SK-N-SH (cell line): ENCODE measurements at regions not wholly inside any gene's neighbourhood (a gene's known extent, or its start where the extent isn't known, plus 50 kb on each side); places are given as distances from the start of the nearest gene placed in this dataset.
A peak's percentile ranks its signal among the peaks of the same experiment; 100 is the strongest.

ENCODE experiments used
- CTCF ChIA-PET: fragments of 300-600, 350-600 bp; formaldehyde crosslinking; extraction: SDS; loops from one replicate; lab custom pipeline; 2021; lab: Yijun Ruan, JAX
- POLR2A ChIA-PET: fragments of 350-600 bp; sonication (Branson Sonifier 250); formaldehyde crosslinking; extraction: SDS; loops from one replicate; lab custom pipeline; 2020; ENCODE audit warnings: antibody characterized with exemption, inconsistent platforms; lab: Yijun Ruan, JAX
- DNase-seq: peaks from one replicate; pipeline ENCODE4 v3.0.0; 2012
- H2AFZ ChIP-seq: fragments of 200-600 bp; sonication (generic); 2 replicates; pipeline ENCODE4 v1.8.1; 2016; ENCODE audit warnings: antibody characterized with exemption, mild to moderate bottlenecking, low read depth
- H3F3A ChIP-seq: fragments of 200-600 bp; sonication (generic); replicated peaks from 2 replicates; pipeline ENCODE3; 2016; ENCODE audit warnings: antibody characterized with exemption, mild to moderate bottlenecking; ENCODE audit not compliant: insufficient read depth
- H3K27ac ChIP-seq, 2 experiments: fragments of 200-500 bp in 1 of 2; fragments of 200-600 bp in 1 of 2; sonication (Bioruptor generic) in 1 of 2; sonication (generic), shearing (Covaris generic) in 1 of 2; 2 replicates each; pipeline versions ENCODE4 v1.5.1 to v1.6.1; 2014 to 2016; ENCODE audit warnings: low read depth in 2 of 2, inconsistent platforms in 1 of 2, low read length in 1 of 2, mild to moderate bottlenecking in 1 of 2, mixed read lengths in 1 of 2
- H3K27me3 ChIP-seq: fragments of 200-600 bp; sonication (generic), shearing (Covaris generic); 2 replicates; pipeline ENCODE4 v1.6.1; 2016; ENCODE audit warnings: mixed run types; ENCODE audit not compliant: insufficient read depth
- H3K36me3 ChIP-seq, 2 experiments: fragments of 200-500 bp in 1 of 2; fragments of 200-600 bp in 1 of 2; sonication (Bioruptor generic) in 1 of 2; sonication (generic) in 1 of 2; replicated peaks in 1 of 2; 2 replicates each; pipeline versions ENCODE3 to v1.5.1; 2014 to 2016; ENCODE audit warnings: low read length in 1 of 2, mild to moderate bottlenecking in 1 of 2; ENCODE audit not compliant: insufficient read depth in 2 of 2, control insufficient read depth in 1 of 2
- H3K4me1 ChIP-seq, 2 experiments: fragments of 200-500 bp in 1 of 2; fragments of 200-600 bp in 1 of 2; sonication (Bioruptor generic) in 1 of 2; sonication (generic), shearing (Covaris generic) in 1 of 2; 2 replicates each; pipeline versions ENCODE4 v1.5.1 to v1.6.1; 2014 to 2016; ENCODE audit warnings: low read depth in 1 of 2, low read length in 1 of 2, mixed run types in 1 of 2; ENCODE audit not compliant: insufficient read depth in 2 of 2, control insufficient read depth in 1 of 2
- H3K4me2 ChIP-seq: fragments of 200-600 bp; sonication (generic), shearing (Covaris generic); 2 replicates; pipeline ENCODE4 v1.6.1; 2017; ENCODE audit warnings: mixed run types
- H3K4me3 ChIP-seq, 2 experiments: fragments of 200-500 bp in 1 of 2; fragments of 200-600 bp in 1 of 2; sonication (Bioruptor generic) in 1 of 2; sonication (generic), shearing (Covaris generic) in 1 of 2; 2 replicates each; pipeline versions ENCODE4 v1.5.1 to v1.8.1; 2014 to 2016; ENCODE audit warnings: low read depth in 2 of 2, inconsistent platforms in 1 of 2, low read length in 1 of 2, mild to moderate bottlenecking in 1 of 2, mixed read lengths in 1 of 2, moderate library complexity in 1 of 2
- H3K79me2 ChIP-seq: fragments of 200-600 bp; sonication (generic); 2 replicates; pipeline ENCODE4 v1.8.1; 2017; ENCODE audit warnings: mild to moderate bottlenecking; ENCODE audit not compliant: insufficient read depth
- H3K9ac ChIP-seq: fragments of 200-600 bp; sonication (generic); 2 replicates; pipeline ENCODE4 v1.6.1; 2017; ENCODE audit warnings: mixed run types
- H3K9me2 ChIP-seq: fragments of 200-600 bp; sonication (generic); 2 replicates; pipeline ENCODE4 v1.6.1; 2017; ENCODE audit warnings: mixed run types
- H3K9me3 ChIP-seq: fragments of 200-600 bp; sonication (generic); 2 replicates; pipeline ENCODE4 v1.6.1; 2017; ENCODE audit warnings: mixed run types, mild to moderate bottlenecking, moderate library complexity
- H4K20me1 ChIP-seq: fragments of 200-600 bp; sonication (generic); 2 replicates; pipeline ENCODE4 v1.6.1; 2017; ENCODE audit warnings: mild to moderate bottlenecking, mixed run types; ENCODE audit not compliant: insufficient read depth
- CHD2 ChIP-seq: fragments of 150-350 bp; IDR thresholded peaks from 2 replicates; pipeline ENCODE4 v1.6.1; 2018; ENCODE audit warnings: low read length; ENCODE audit not compliant: partially characterized antibody
- ELF1 ChIP-seq: IDR thresholded peaks from 2 replicates; pipeline ENCODE4 v1.4.0; 2012
- EP300 ChIP-seq, 2 experiments: IDR thresholded peaks; 2 replicates each; pipeline versions ENCODE4 v1.4.0 to v1.6.1; 2012; ENCODE audit warnings: borderline replicate concordance in 1 of 2, low read depth in 1 of 2, low read length in 1 of 2
- FOXJ3 ChIP-seq: sonication (generic); formaldehyde crosslinking; IDR thresholded peaks from 2 replicates; pipeline ENCODE4 v1.5.1; 2020; ENCODE audit warnings: mild to moderate bottlenecking, missing genetic modification reagents
- FOXM1 ChIP-seq: IDR thresholded peaks from 2 replicates; pipeline ENCODE4 v1.4.0; 2012; ENCODE audit warnings: low read depth, mild to moderate bottlenecking
- GABPA ChIP-seq: IDR thresholded peaks from 2 replicates; pipeline ENCODE4 v1.4.0; 2012; ENCODE audit warnings: low read depth, mild to moderate bottlenecking
- GATA2 ChIP-seq: sonication (generic); formaldehyde crosslinking; IDR thresholded peaks from 2 replicates; pipeline ENCODE4 v1.5.0; 2020; ENCODE audit warnings: mild to moderate bottlenecking, missing genetic modification reagents
- MEF2A ChIP-seq: IDR thresholded peaks from 2 replicates; pipeline ENCODE4 v1.4.0; 2012; ENCODE audit warnings: low read depth, borderline replicate concordance
- NFIC ChIP-seq: IDR thresholded peaks from 2 replicates; pipeline ENCODE4 v1.4.0; 2012; ENCODE audit warnings: borderline replicate concordance
- NRF1 ChIP-seq: IDR thresholded peaks from 2 replicates; pipeline ENCODE4 v1.6.1; 2012; ENCODE audit warnings: low read depth, mild to moderate bottlenecking, low read length
- RAD21 ChIP-seq: IDR thresholded peaks from 2 replicates; pipeline ENCODE4 v1.6.1; 2012; ENCODE audit warnings: mild to moderate bottlenecking, low read length
- SIN3A ChIP-seq: IDR thresholded peaks from 2 replicates; pipeline ENCODE4 v1.6.1; 2012; ENCODE audit warnings: low read depth, mild to moderate bottlenecking, low read length, moderate library complexity, borderline replicate concordance
- SMC3 ChIP-seq: IDR thresholded peaks from 2 replicates; pipeline ENCODE4 v1.6.1; 2012; ENCODE audit warnings: low read depth, low read length, improper control_type of control experiment
- TCF12 ChIP-seq: IDR thresholded peaks from 2 replicates; pipeline ENCODE4 v1.4.0; 2012
- TEAD4 ChIP-seq: IDR thresholded peaks from 2 replicates; pipeline ENCODE4 v1.4.0; 2012; ENCODE audit warnings: mild to moderate bottlenecking, borderline replicate concordance; ENCODE audit not compliant: insufficient read depth
- YY1 ChIP-seq: IDR thresholded peaks from 2 replicates; pipeline ENCODE4 v1.4.0; 2012; ENCODE audit warnings: low read depth, mild to moderate bottlenecking
- WGBS: methylation state at CpG from one replicate; pipeline ENCODE4 v1.1.6; 2017; ENCODE audit warnings: low lambda C conversion rate; 5-methylcytosine and 5-hydroxymethylcytosine counted together
- TF ChIP-seq, protein P1 (sequence below): fragments of 200-600 bp; sonication (generic); IDR thresholded peaks from 2 replicates; pipeline ENCODE4 v1.6.1; 2017; ENCODE audit warnings: antibody characterized with exemption, mild to moderate bottlenecking, moderate library complexity
- TF ChIP-seq, protein P2 (sequence below): IDR thresholded peaks from 2 replicates; pipeline ENCODE4 v1.4.0; 2012; ENCODE audit warnings: low read depth
- TF ChIP-seq, protein P3 (sequence below): fragments of 150-350 bp; IDR thresholded peaks from 2 replicates; pipeline ENCODE4 v1.6.1; 2017; ENCODE audit warnings: antibody characterized with exemption, low read length, low read depth, borderline replicate concordance

DNA sequence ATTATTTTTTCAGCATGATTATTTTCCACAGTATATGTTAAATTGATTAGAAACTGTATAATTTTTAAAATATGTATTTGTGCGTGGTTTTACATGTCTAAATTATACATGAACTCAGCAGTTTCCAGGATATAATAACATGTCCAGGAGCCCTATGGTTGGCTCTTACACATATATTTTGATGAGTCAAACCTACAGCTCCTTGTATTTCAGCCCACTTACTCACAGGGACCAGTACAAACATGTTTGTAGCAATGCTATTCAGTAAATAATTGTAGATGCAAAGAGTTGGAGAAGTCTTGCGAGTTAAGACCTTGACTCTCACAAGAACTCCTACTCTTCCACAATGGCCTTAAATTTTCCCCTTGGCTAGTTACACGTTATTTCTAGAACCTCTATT, 107.2 kb upstream of the SASH1 start:
- no peaks in the 10 kb centered on the region for H3K9me3 ChIP-seq
- no peaks in the 10 kb centered on the region for H3K27me3 ChIP-seq
- TF ChIP-seq NFIC (no peak), YY1 (no peak), NRF1 (no peak), TCF12 (no peak), FOXM1 (no peak), SMC3 (no peak), EP300 (IDR thresholded peaks at IDR 0.05; ENCODE audit: borderline replicate concordance in 1 of 2, low read depth in 1 of 2, low read length in 1 of 2) (no peak), MEF2A (no peak), TEAD4 (no peak), RAD21 (no peak), ELF1 (no peak), GABPA (no peak), SIN3A (no peak), FOXJ3 (CRISPR knock-in tag) (no peak), GATA2 (CRISPR knock-in tag) (no peak), CHD2 (no peak)
- TF ChIP-seq, protein P1, sequence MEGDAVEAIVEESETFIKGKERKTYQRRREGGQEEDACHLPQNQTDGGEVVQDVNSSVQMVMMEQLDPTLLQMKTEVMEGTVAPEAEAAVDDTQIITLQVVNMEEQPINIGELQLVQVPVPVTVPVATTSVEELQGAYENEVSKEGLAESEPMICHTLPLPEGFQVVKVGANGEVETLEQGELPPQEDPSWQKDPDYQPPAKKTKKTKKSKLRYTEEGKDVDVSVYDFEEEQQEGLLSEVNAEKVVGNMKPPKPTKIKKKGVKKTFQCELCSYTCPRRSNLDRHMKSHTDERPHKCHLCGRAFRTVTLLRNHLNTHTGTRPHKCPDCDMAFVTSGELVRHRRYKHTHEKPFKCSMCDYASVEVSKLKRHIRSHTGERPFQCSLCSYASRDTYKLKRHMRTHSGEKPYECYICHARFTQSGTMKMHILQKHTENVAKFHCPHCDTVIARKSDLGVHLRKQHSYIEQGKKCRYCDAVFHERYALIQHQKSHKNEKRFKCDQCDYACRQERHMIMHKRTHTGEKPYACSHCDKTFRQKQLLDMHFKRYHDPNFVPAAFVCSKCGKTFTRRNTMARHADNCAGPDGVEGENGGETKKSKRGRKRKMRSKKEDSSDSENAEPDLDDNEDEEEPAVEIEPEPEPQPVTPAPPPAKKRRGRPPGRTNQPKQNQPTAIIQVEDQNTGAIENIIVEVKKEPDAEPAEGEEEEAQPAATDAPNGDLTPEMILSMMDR, result no peak
- TF ChIP-seq, protein P2, sequence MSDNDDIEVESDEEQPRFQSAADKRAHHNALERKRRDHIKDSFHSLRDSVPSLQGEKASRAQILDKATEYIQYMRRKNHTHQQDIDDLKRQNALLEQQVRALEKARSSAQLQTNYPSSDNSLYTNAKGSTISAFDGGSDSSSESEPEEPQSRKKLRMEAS, result no peak
- TF ChIP-seq, protein P3, sequence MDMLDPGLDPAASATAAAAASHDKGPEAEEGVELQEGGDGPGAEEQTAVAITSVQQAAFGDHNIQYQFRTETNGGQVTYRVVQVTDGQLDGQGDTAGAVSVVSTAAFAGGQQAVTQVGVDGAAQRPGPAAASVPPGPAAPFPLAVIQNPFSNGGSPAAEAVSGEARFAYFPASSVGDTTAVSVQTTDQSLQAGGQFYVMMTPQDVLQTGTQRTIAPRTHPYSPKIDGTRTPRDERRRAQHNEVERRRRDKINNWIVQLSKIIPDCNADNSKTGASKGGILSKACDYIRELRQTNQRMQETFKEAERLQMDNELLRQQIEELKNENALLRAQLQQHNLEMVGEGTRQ, result no peak
- ChIA-PET POLR2A (no interaction called here), CTCF (no interaction called here)
- H3K9me2 ChIP-seq, result no peaks in the 10 kb centered on the region
- H3F3A ChIP-seq, result peaks cover 34% of the 10 kb centered on the region
- H3K79me2 ChIP-seq, result no peaks in the 10 kb centered on the region
- WGBS, result 40% methylated on average over 3 of the region's 3 CpGs
- H3K9ac ChIP-seq, result no peak overlapping the region
- H3K4me3 ChIP-seq, result no peak overlapping the region
- 0 out of 4 replicates have a peak overlapping the region, but pooled peaks of 1 of the 2 experiments have one; percentile 18 for H3K27ac ChIP-seq
- no peaks in the 10 kb centered on the region for H4K20me1 ChIP-seq
- no peak for DNase-seq
- H3K4me1 ChIP-seq, result 0 out of 4 replicates have a peak, but pooled peaks cover 0 to 5% of the 10 kb centered on the region in 2 experiments
- H2AFZ ChIP-seq, result no peak overlapping the region
- H3K36me3 ChIP-seq, result no peaks in the 10 kb centered on the region
- H3K4me2 ChIP-seq, result no peak overlapping the region
